Type B pancreatic cell (in vitro differentiated cells): ENCODE measurements at regions not wholly inside any gene's neighbourhood (a gene's known extent, or its start where the extent isn't known, plus 50 kb on each side); places are given as distances from the start of the nearest gene placed in this dataset.
"Not testable (repeated sequence)": the region's sequence is repeated elsewhere in the genome, so short reads cannot be mapped to it uniquely, and the experiment has no call there.

Experiments used
- DNase-seq: peaks from one replicate; pipeline ENCODE4 v3.0.0; 2021; ENCODE audit warnings: mixed read lengths; ENCODE audit not compliant: unreplicated experiment; ENCODE audit errors: extremely low spot score
- H3K27ac Mint-ChIP-seq: 2 replicates; pipeline ENCODE4 v1.8.0; 2021; ENCODE audit warnings: mild to moderate bottlenecking, mixed read lengths
- H3K27me3 Mint-ChIP-seq: 2 replicates; pipeline ENCODE4 v1.8.0; 2021; ENCODE audit warnings: mixed read lengths
- H3K36me3 Mint-ChIP-seq: 2 replicates; pipeline ENCODE4 v1.8.0; 2021; ENCODE audit warnings: mixed read lengths
- H3K4me1 Mint-ChIP-seq: one replicate; pipeline ENCODE4 v1.8.0; 2021; ENCODE audit warnings: mixed read lengths; ENCODE audit not compliant: unreplicated experiment
- H3K4me3 Mint-ChIP-seq: 2 replicates; pipeline ENCODE4 v1.8.0; 2021; ENCODE audit warnings: mild to moderate bottlenecking, mixed read lengths
- H3K9me3 Mint-ChIP-seq: 2 replicates; pipeline ENCODE4 v1.8.0; 2021; ENCODE audit warnings: mixed read lengths
- TF ChIP-seq, protein P1 (sequence below): fragments of 200-600 bp; sonication (generic); conservative IDR thresholded peaks from 2 replicates; pipeline ENCODE4 v1.5.0; 2021; ENCODE audit warnings: antibody characterized with exemption, mild to moderate bottlenecking

GRCh38 chr6:167235421-167236238 is 55.5 kb upstream of the UNC93A start:
- Mint-ChIP-seq H3K36me3 (no peaks in the 10 kb centered on the region), H3K9me3 (peaks cover 4% of the 10 kb centered on the region), H3K27ac (no peak overlapping the region), H3K27me3 (peaks cover 36% of the 10 kb centered on the region), H3K4me3 (no peak overlapping the region), H3K4me1 (peaks cover 45% of the 10 kb centered on the region)
- no peak for DNase-seq
- TF ChIP-seq, protein P1, sequence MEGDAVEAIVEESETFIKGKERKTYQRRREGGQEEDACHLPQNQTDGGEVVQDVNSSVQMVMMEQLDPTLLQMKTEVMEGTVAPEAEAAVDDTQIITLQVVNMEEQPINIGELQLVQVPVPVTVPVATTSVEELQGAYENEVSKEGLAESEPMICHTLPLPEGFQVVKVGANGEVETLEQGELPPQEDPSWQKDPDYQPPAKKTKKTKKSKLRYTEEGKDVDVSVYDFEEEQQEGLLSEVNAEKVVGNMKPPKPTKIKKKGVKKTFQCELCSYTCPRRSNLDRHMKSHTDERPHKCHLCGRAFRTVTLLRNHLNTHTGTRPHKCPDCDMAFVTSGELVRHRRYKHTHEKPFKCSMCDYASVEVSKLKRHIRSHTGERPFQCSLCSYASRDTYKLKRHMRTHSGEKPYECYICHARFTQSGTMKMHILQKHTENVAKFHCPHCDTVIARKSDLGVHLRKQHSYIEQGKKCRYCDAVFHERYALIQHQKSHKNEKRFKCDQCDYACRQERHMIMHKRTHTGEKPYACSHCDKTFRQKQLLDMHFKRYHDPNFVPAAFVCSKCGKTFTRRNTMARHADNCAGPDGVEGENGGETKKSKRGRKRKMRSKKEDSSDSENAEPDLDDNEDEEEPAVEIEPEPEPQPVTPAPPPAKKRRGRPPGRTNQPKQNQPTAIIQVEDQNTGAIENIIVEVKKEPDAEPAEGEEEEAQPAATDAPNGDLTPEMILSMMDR, result no peak

GRCh38 chr6:167236239-167236571 is 54.9 kb upstream of the UNC93A start:
- H3K4me3 Mint-ChIP-seq, result no peak overlapping the region
- H3K36me3 Mint-ChIP-seq, result no peaks in the 10 kb centered on the region
- peaks cover 36% of the 10 kb centered on the region for H3K27me3 Mint-ChIP-seq
- peaks cover 45% of the 10 kb centered on the region for H3K4me1 Mint-ChIP-seq
- no peak overlapping the region for H3K27ac Mint-ChIP-seq
- TF ChIP-seq, protein P1, result no peak
- peaks cover 4% of the 10 kb centered on the region for H3K9me3 Mint-ChIP-seq
- no peak for DNase-seq

- TF ChIP-seq, protein P1, result no peak
- Mint-ChIP-seq H3K9me3 (peaks cover 4% of the 10 kb centered on the region), H3K27ac (no peak overlapping the region), H3K36me3 (no peaks in the 10 kb centered on the region), H3K4me1 (peaks cover 50% of the 10 kb centered on the region), H3K27me3 (peaks cover 32% of the 10 kb centered on the region), H3K4me3 (peak overlapping the region; percentile 42)
- DNase-seq, result no peak
Measured at GRCh38 chr6:167237438-167238145, 53.5 kb upstream of the UNC93A start.

DNA sequence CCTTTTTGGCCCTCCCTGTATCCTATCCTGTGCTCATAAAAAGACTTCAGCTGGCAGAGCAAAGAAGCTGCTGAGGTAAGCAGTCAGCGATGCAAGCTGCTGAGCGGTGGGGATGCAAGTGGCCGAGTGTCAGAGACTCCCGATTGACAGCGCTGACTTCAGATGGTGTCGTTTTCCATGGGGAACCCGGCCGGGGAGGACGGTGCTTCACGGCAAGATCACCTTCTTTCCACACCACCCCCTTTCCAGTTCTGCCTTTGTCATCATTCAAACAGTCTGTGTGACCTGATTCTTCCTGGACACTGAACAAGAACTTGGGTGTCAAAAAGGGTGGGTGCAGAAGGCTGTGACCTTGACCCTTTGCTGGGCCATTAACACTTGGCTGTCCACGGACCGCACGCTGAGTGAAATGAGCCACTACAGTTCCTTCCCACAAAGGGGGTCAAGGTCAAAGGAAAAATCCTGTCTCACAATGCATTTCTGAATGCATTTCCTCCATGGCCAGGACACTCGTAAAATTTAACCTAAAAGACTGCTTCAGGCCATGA is 52.9 kb upstream of the UNC93A start:
- Mint-ChIP-seq H3K27me3 (peaks cover 29% of the 10 kb centered on the region), H3K4me3 (no peak overlapping the region), H3K9me3 (peaks cover 4% of the 10 kb centered on the region), H3K27ac (no peak overlapping the region), H3K4me1 (peaks cover 53% of the 10 kb centered on the region), H3K36me3 (no peaks in the 10 kb centered on the region)
- DNase-seq, result no peak
- TF ChIP-seq, protein P1, result no peak

DNA sequence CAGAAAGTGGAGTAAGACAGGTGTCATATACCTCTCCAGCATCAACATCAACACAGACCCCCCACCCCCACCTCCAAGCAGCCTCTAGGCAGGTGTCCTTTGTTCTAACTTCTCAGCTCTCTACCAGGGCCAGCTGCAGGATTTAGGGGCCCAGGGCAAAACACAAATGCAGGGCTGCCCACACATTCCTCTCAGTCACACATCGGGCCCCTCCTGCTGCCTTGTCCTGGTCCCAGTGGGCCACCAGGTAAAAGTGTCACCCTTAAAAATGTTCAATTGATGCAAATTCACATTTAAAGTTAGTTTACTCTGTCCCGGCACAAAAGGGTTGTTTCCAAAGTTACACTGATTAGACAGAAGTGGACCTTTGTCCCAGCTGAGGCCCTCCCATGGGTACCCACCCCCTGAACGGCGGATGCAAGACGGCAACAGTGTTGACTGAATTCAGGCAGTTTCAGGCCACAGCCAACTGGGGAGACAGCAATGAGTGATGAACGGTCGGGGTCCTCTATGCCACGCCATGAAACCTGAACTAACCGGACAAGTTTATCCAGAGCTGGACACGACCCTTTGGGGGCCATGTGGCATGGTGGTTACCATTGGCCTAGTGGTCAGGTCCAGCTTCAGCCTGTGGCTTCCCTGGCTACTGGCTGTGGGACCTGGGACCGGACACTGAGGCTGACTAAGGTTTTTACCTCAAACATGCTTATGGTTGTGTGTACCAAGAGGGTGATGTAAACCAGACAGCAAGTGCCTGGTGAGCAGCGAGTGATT is 52.2 kb upstream of the UNC93A start:
- Mint-ChIP-seq H3K4me1 (peaks cover 47% of the 10 kb centered on the region), H3K9me3 (peaks cover 4% of the 10 kb centered on the region), H3K27me3 (peaks cover 23% of the 10 kb centered on the region), H3K4me3 (no peak overlapping the region), H3K36me3 (no peaks in the 10 kb centered on the region), H3K27ac (peak overlapping the region; percentile 31)
- no peak for DNase-seq
- TF ChIP-seq, protein P1, result no peak

GRCh38 chr6:167239470-167239869 is 51.6 kb upstream of the UNC93A start:
- H3K27ac Mint-ChIP-seq, DNase-seq, H3K36me3 Mint-ChIP-seq, H3K9me3 Mint-ChIP-seq: not testable (repeated sequence)
- peaks cover 49% of the 10 kb centered on the region for H3K4me1 Mint-ChIP-seq
- peaks cover 21% of the 10 kb centered on the region for H3K27me3 Mint-ChIP-seq
- H3K4me3 Mint-ChIP-seq, result peak overlapping the region; percentile 31
